PFSK-1 (cell line): ENCODE measurements at regions not wholly inside any gene's neighbourhood (a gene's known extent, or its start where the extent isn't known, plus 50 kb on each side); places are given as distances from the start of the nearest gene placed in this dataset.

Source experiments
- FOXP2 ChIP-seq: optimal IDR thresholded peaks from 2 replicates; pipeline ENCODE3; 2011; ENCODE audit warnings: borderline replicate concordance, control low read depth, inconsistent platforms; ENCODE audit not compliant: insufficient read depth; ENCODE audit errors: extremely low read length, extremely low read depth
- POLR2AphosphoS5 ChIP-seq: IDR thresholded peaks from 2 replicates; pipeline ENCODE4 v1.6.1; 2012; ENCODE audit warnings: low read depth, mild to moderate bottlenecking, control low read depth, low read length, moderate library complexity
- SIN3A ChIP-seq: IDR thresholded peaks from 2 replicates; pipeline ENCODE4 v1.6.1; 2012; ENCODE audit warnings: mild to moderate bottlenecking, low read length, moderate library complexity, borderline replicate concordance; ENCODE audit not compliant: insufficient read depth
- TAF1 ChIP-seq: IDR thresholded peaks from 2 replicates; pipeline ENCODE4 v1.6.1; 2012; ENCODE audit warnings: low read length, control low read depth, borderline replicate concordance; ENCODE audit not compliant: insufficient read depth
- TF ChIP-seq, protein P1 (sequence below), 2 experiments: IDR thresholded peaks; 2 replicates each; pipeline versions ENCODE4 v1.6.1 to v1.8.0; 2011 to 2012; ENCODE audit warnings: low read depth in 2 of 2, low read length in 2 of 2, control low read depth in 1 of 2, inconsistent platforms in 1 of 2, mild to moderate bottlenecking in 1 of 2, moderate library complexity in 1 of 2; ENCODE audit not compliant: insufficient read depth in 1 of 2

DNA sequence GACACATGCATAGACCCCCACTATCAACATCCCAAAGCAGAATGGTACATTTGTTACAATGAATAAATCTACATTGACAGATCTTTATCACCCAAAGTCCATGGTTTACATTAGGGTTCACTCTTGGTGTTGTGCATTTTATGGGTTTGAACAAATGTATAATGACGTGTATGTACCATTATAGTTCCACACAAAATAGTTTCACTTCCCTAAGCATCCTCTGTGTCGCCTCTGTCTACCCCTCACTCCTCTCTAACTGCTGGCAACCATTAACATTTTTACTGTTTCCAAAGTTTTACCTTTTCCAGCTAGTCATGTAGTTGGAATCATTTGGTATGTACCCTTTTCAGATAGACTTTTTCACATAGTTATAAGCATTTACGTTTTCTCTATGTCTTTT lies 69.5 kb upstream of the LMO3 start:
- TF ChIP-seq, protein P1, sequence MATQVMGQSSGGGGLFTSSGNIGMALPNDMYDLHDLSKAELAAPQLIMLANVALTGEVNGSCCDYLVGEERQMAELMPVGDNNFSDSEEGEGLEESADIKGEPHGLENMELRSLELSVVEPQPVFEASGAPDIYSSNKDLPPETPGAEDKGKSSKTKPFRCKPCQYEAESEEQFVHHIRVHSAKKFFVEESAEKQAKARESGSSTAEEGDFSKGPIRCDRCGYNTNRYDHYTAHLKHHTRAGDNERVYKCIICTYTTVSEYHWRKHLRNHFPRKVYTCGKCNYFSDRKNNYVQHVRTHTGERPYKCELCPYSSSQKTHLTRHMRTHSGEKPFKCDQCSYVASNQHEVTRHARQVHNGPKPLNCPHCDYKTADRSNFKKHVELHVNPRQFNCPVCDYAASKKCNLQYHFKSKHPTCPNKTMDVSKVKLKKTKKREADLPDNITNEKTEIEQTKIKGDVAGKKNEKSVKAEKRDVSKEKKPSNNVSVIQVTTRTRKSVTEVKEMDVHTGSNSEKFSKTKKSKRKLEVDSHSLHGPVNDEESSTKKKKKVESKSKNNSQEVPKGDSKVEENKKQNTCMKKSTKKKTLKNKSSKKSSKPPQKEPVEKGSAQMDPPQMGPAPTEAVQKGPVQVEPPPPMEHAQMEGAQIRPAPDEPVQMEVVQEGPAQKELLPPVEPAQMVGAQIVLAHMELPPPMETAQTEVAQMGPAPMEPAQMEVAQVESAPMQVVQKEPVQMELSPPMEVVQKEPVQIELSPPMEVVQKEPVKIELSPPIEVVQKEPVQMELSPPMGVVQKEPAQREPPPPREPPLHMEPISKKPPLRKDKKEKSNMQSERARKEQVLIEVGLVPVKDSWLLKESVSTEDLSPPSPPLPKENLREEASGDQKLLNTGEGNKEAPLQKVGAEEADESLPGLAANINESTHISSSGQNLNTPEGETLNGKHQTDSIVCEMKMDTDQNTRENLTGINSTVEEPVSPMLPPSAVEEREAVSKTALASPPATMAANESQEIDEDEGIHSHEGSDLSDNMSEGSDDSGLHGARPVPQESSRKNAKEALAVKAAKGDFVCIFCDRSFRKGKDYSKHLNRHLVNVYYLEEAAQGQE (IDR thresholded peaks at IDR 0.05; ENCODE audit: insufficient read depth in 1 of 2, low read depth in 2 of 2, low read length in 2 of 2), result no peak
- TF ChIP-seq FOXP2, result no peak
- no peak for TF ChIP-seq SIN3A
- no peak for TF ChIP-seq POLR2AphosphoS5
- no peak for TF ChIP-seq TAF1

GRCh38 chr12:16674885-16675284 lies 68.9 kb upstream of the LMO3 start:
- TF ChIP-seq POLR2AphosphoS5 (no peak), FOXP2 (no peak), SIN3A (no peak), TAF1 (no peak)
- TF ChIP-seq, protein P1 (IDR thresholded peaks at IDR 0.05; ENCODE audit: insufficient read depth in 1 of 2, low read depth in 2 of 2, low read length in 2 of 2), result no peak

DNA sequence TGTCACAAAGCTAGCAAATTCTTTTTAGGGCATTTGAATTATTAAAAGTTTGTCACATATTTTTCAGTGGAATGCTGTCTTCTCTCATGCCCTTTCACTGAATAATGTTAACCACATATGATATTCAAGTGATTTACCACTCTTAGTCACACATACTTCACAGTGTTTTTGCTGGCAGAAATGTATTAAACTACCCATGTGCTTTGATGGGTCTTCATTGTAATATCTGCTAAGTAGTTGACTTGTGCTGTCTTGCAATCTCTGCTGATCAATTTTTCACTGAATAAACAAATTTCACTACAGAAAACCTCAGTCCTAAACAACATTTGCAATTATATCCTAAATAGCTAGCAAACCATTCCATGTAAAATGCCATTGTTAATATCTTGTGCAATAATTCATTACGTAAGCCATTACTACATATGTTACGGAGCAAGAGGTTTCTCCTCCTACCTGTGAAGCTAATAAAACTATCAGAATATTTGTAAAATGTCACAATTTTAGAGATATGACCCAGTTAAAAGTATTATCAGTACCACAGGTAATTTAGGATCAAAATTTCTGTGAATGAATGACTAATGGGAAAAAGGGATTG lies 64.6 kb upstream of the LMO3 start:
- TF ChIP-seq, protein P1 (IDR thresholded peaks at IDR 0.05; ENCODE audit: insufficient read depth in 1 of 2, low read depth in 2 of 2, low read length in 2 of 2), result no peak
- no peak for TF ChIP-seq TAF1
- no peak for TF ChIP-seq POLR2AphosphoS5
- no peak for TF ChIP-seq SIN3A
- TF ChIP-seq FOXP2, result no peak

DNA sequence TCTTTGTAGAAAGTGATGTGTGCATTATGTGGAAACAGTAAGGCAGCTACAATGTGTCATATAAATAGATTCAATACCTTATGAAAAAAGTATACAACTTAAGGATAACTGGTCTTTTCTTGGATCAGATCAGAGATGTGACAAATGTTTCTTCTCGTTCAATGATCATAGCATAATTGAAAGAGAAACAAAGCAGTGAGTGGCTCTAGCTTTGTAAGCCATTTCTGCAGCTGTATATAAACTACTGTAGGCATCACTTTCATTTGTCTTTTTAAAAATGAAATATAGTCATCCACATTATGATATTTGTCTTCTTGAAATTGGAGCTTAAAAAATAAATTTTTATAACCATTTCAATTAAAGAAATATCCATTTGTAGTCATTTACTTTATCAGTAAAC lies 63.8 kb upstream of the LMO3 start:
- no peak for TF ChIP-seq FOXP2
- TF ChIP-seq TAF1, result no peak
- TF ChIP-seq, protein P1 (IDR thresholded peaks at IDR 0.05; ENCODE audit: insufficient read depth in 1 of 2, low read depth in 2 of 2, low read length in 2 of 2), result no peak
- no peak for TF ChIP-seq POLR2AphosphoS5
- TF ChIP-seq SIN3A, result no peak

DNA sequence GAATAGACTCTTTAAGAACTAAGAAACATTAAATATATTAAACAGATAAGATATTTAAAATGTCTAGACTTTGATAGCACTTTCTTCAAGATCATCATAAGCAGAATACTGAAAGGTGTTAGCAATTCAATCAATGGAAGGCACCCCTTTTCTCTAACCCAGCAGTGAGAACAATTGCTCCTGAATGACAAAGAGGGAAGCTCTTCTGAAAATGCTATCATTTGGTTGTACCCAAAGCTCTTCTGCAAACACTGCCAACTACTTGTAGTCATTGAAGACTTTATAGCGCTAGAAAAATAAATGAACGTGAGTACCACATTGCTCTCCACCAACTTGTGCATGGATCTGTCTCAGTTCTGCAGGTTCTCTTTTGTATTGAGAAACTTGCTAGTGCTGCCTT lies 62.2 kb upstream of the LMO3 start:
- TF ChIP-seq FOXP2 (no peak), TAF1 (no peak), SIN3A (no peak), POLR2AphosphoS5 (no peak)
- TF ChIP-seq, protein P1 (IDR thresholded peaks at IDR 0.05; ENCODE audit: insufficient read depth in 1 of 2, low read depth in 2 of 2, low read length in 2 of 2), result no peak
